Medulla oblongata (tissue), 1 donor: ENCODE measurements at regions not wholly inside any gene's neighbourhood (a gene's known extent, or its start where the extent isn't known, plus 50 kb on each side); places are given as distances from the start of the nearest gene placed in this dataset.
"Not testable (repeated sequence)": the region's sequence is repeated elsewhere in the genome, so short reads cannot be mapped to it uniquely, and the experiment has no call there.

ENCODE experiments used
- DNase-seq: peaks from one replicate; pipeline ENCODE4 v3.0.0-alpha.2; 2015; ENCODE audit errors: extremely low spot score

GRCh38 chr21:27338007-27338406 is 371.1 kb upstream of the ADAMTS5 start:
- not testable (repeated sequence) for DNase-seq

- DNase-seq = no peak
These were observed 366.2 kb upstream of the ADAMTS5 start for GRCh38 chr21:27333096-27333495.

- no peak for DNase-seq
These were observed 362.5 kb upstream of the ADAMTS5 start for GRCh38 chr21:27329255-27329851.

- no peak for DNase-seq
These were observed 359.4 kb upstream of the ADAMTS5 start for GRCh38 chr21:27326301-27326700.

- DNase-seq = no peak
These were observed 356.4 kb upstream of the ADAMTS5 start for GRCh38 chr21:27323331-27323730.

GRCh38 chr21:27321791-27322190 is 354.9 kb upstream of the ADAMTS5 start:
- peak; percentile 13 for DNase-seq

GRCh38 chr21:27320868-27321267 is 354.0 kb upstream of the ADAMTS5 start:
- DNase-seq = peak; percentile 28

- not testable (repeated sequence) for DNase-seq
These were observed 350.7 kb upstream of the ADAMTS5 start for GRCh38 chr21:27317601-27318000.

- DNase-seq = no peak
These were observed 348.5 kb upstream of the ADAMTS5 start for GRCh38 chr21:27315373-27315772.

- no peak for DNase-seq
These were observed 347.2 kb upstream of the ADAMTS5 start for GRCh38 chr21:27314131-27314530.

- no peak for DNase-seq
These were observed 340.2 kb upstream of the ADAMTS5 start for GRCh38 chr21:27306791-27307775.

GRCh38 chr21:27306206-27306605 is 339.3 kb upstream of the ADAMTS5 start:
- no peak for DNase-seq

- no peak for DNase-seq
These were observed 334.3 kb upstream of the ADAMTS5 start for GRCh38 chr21:27301220-27301619.

GRCh38 chr21:27300770-27301169 is 333.9 kb upstream of the ADAMTS5 start:
- no peak for DNase-seq

GRCh38 chr21:27298465-27298864 is 331.6 kb upstream of the ADAMTS5 start:
- no peak for DNase-seq

- DNase-seq = no peak
These were observed 326.4 kb upstream of the ADAMTS5 start for GRCh38 chr21:27293239-27293638.

GRCh38 chr21:27292783-27293182 is 325.9 kb upstream of the ADAMTS5 start:
- no peak for DNase-seq

- no peak for DNase-seq
These were observed 325.3 kb upstream of the ADAMTS5 start for GRCh38 chr21:27292229-27292628.

GRCh38 chr21:27291006-27291405 is 324.1 kb upstream of the ADAMTS5 start:
- DNase-seq = no peak

GRCh38 chr21:27290028-27290427 is 323.1 kb upstream of the ADAMTS5 start:
- DNase-seq = no peak

GRCh38 chr21:27286760-27287159 is 319.9 kb upstream of the ADAMTS5 start:
- no peak for DNase-seq

GRCh38 chr21:27277110-27277509 is 310.2 kb upstream of the ADAMTS5 start:
- no peak for DNase-seq

GRCh38 chr21:27275294-27275927 is 308.5 kb upstream of the ADAMTS5 start:
- DNase-seq = no peak
